ENCODE measurements at regions not wholly inside any gene's neighbourhood (a gene's known extent, or its start where the extent isn't known, plus 50 kb on each side); places are given as distances from the start of the nearest gene placed in this dataset.

GRCh38 chr9:81417299-81417675, 272.1 kb downstream of the TLE1 start:
- FAIRE-seq, result no peak
- Histone ChIP-seq H3K4me1 (ENCODE audit: control insufficient read depth, insufficient read depth, low read length) (no peaks in the 10 kb centered on the region), H2AFZ (ENCODE audit: control insufficient read depth, low read depth, low read length) (no peak overlapping the region), H3K4me2 (ENCODE audit: control insufficient read depth, insufficient read depth) (no peak overlapping the region), H3K27ac (ENCODE audit: control insufficient read depth, insufficient read depth) (no peak overlapping the region), H3K4me3 (no peak overlapping the region), H4K20me1 (ENCODE audit: control insufficient read depth, insufficient read depth) (no peaks in the 10 kb centered on the region), H3K79me2 (ENCODE audit: control insufficient read depth, insufficient read depth, low read length) (no peaks in the 10 kb centered on the region), H3K36me3 (ENCODE audit: control insufficient read depth in 2 of 2, insufficient read depth in 2 of 2, low read length in 1 of 2) (no peaks in the 10 kb centered on the region), H3K27me3 (replicated peaks in 1 of 2; ENCODE audit: control insufficient read depth in 2 of 2, insufficient read depth in 2 of 2, low read length in 1 of 2) (no peaks in the 10 kb centered on the region), H3K9me3 (replicated peaks; ENCODE audit: control insufficient read depth, insufficient read depth, low read length) (no peaks in the 10 kb centered on the region), H3K9ac (ENCODE audit: control insufficient read depth, insufficient read depth, low read length) (no peak overlapping the region)
- no peak for ATAC-seq
- 2% methylated on average over 2 of the region's 2 CpGs for WGBS (ENCODE audit: insufficient coverage, insufficient replicate concordance, low lambda C conversion rate, missing lambda C conversion rate)
- CTCF ChIA-PET, result no interaction called here
- no peak for DNase-seq (ENCODE audit: low read depth, low spot score)
- RAD21 ChIA-PET (ENCODE audit: unreplicated experiment), result no interaction called here
- TF ChIP-seq RAD51 (IDR thresholded peaks at IDR 0.05) (no peak), KAT2A (conservative IDR thresholded peaks at IDR 0.05; ENCODE audit: control insufficient read depth, low read depth, low read length) (no peak), KLF5 (IDR thresholded peaks at IDR 0.05; ENCODE audit: partially characterized antibody) (no peak), RELA (IDR thresholded peaks at IDR 0.05; ENCODE audit: borderline replicate concordance, partially characterized antibody) (no peak), TCF12 (IDR thresholded peaks at IDR 0.05; ENCODE audit: low read depth, low read length) (no peak), POLR2A (IDR thresholded peaks at IDR 0.05; ENCODE audit: low read depth, low read length) (no peak), MYC (IDR thresholded peaks at IDR 0.05; ENCODE audit: insufficient read depth, insufficient read length, insufficient replicate concordance, low read length, severe bottlenecking) (no peak), YBX1 (IDR thresholded peaks at IDR 0.05) (no peak), NR2C1 (IDR thresholded peaks at IDR 0.05) (no peak), EP300 (IDR thresholded peaks at IDR 0.05; ENCODE audit: borderline replicate concordance in 1 of 2, control insufficient read depth in 1 of 2, low read depth in 2 of 2, low read length in 2 of 2) (no peak), ZBTB33 (IDR thresholded peaks at IDR 0.05) (no peak), FOXM1 (IDR thresholded peaks at IDR 0.05; ENCODE audit: low read depth, low read length) (no peak), WRNIP1 (IDR thresholded peaks at IDR 0.05; ENCODE audit: borderline replicate concordance, low read depth, low read length) (no peak), NBN (IDR thresholded peaks at IDR 0.05) (no peak), USF2 (IDR thresholded peaks at IDR 0.05; ENCODE audit: borderline replicate concordance, low read depth, low read length) (no peak), IKZF2 (IDR thresholded peaks at IDR 0.05) (no peak), TCF3 (IDR thresholded peaks at IDR 0.05; ENCODE audit: borderline replicate concordance, insufficient read depth, low read depth, low read length) (no peak), RELB (IDR thresholded peaks at IDR 0.05; ENCODE audit: low read depth) (no peak)
- SMC1A ChIA-PET (ENCODE audit: uncharacterized antibody, unreplicated experiment), result no interaction called here
- intact Hi-C loops (cut with micrococcal nuclease; ENCODE audit: unreplicated experiment) (no loop called here), in situ Hi-C loops (cut with MboI) (no loop called here)
- BruUV-seq (replicated peaks), result no TSS peak
- POLR2A ChIA-PET, result no interaction called here

Measured in GM12878 (cell line).